ENCODE measurements at regions not wholly inside any gene's neighbourhood (a gene's known extent, or its start where the extent isn't known, plus 50 kb on each side); places are given as distances from the start of the nearest gene placed in this dataset.

GRCh38 chr3:144409319-144409718 lies 437.7 kb downstream of the DIPK2A start:
- Histone ChIP-seq H3K27ac (ENCODE audit: low read depth in 1 of 2, low read length in 2 of 2) (no peak overlapping the region), H3K4me3 (ENCODE audit: low read depth in 1 of 3, low read length in 3 of 3) (no peak overlapping the region), H3K9ac (ENCODE audit: low read depth in 1 of 2, low read length in 2 of 2) (no peak overlapping the region), H3K9me3 (ENCODE audit: control insufficient read depth in 4 of 4, low read length in 3 of 4) (no peaks in the 10 kb centered on the region), H3K27me3 (ENCODE audit: control insufficient read depth in 4 of 4, insufficient read depth in 4 of 4, low read length in 3 of 4) (no peaks in the 10 kb centered on the region), H3K36me3 (ENCODE audit: control insufficient read depth in 4 of 4, insufficient read depth in 3 of 4, low read depth in 1 of 4, low read length in 3 of 4) (no peaks in the 10 kb centered on the region), H3K4me1 (ENCODE audit: control insufficient read depth in 4 of 4, insufficient read depth in 4 of 4, low read length in 3 of 4) (no peaks in the 10 kb centered on the region)
- TF ChIP-seq EGR1 (IDR thresholded peaks at IDR 0.05; ENCODE audit: low read depth in 2 of 2) (no peak), FOXA2 (IDR thresholded peaks at IDR 0.05) (no peak), ZBTB33 (IDR thresholded peaks at IDR 0.05) (no peak), MAX (IDR thresholded peaks at IDR 0.05) (no peak), ATF3 (IDR thresholded peaks at IDR 0.05) (no peak), GABPA (IDR thresholded peaks at IDR 0.05 in 1 of 2, conservative IDR thresholded peaks at IDR 0.05 in 1 of 2) (no peak), SP1 (IDR thresholded peaks at IDR 0.05) (no peak), HNF4A (conservative IDR thresholded peaks at IDR 0.05) (no peak), YY1 (IDR thresholded peaks at IDR 0.05) (no peak), NR2F2 (IDR thresholded peaks at IDR 0.05) (no peak), JUND (IDR thresholded peaks at IDR 0.05) (no peak), FOXA1 (IDR thresholded peaks at IDR 0.05) (no peak), RAD21 (IDR thresholded peaks at IDR 0.05) (no peak), RXRA (IDR thresholded peaks at IDR 0.05) (no peak), HNF4G (IDR thresholded peaks at IDR 0.05) (no peak), TAF1 (conservative IDR thresholded peaks at IDR 0.05) (no peak)
- TF ChIP-seq, protein P1, sequence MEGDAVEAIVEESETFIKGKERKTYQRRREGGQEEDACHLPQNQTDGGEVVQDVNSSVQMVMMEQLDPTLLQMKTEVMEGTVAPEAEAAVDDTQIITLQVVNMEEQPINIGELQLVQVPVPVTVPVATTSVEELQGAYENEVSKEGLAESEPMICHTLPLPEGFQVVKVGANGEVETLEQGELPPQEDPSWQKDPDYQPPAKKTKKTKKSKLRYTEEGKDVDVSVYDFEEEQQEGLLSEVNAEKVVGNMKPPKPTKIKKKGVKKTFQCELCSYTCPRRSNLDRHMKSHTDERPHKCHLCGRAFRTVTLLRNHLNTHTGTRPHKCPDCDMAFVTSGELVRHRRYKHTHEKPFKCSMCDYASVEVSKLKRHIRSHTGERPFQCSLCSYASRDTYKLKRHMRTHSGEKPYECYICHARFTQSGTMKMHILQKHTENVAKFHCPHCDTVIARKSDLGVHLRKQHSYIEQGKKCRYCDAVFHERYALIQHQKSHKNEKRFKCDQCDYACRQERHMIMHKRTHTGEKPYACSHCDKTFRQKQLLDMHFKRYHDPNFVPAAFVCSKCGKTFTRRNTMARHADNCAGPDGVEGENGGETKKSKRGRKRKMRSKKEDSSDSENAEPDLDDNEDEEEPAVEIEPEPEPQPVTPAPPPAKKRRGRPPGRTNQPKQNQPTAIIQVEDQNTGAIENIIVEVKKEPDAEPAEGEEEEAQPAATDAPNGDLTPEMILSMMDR (IDR thresholded peaks at IDR 0.05; ENCODE audit: low read depth, low read length, missing input control), result no peak
- TF ChIP-seq, protein P2, sequence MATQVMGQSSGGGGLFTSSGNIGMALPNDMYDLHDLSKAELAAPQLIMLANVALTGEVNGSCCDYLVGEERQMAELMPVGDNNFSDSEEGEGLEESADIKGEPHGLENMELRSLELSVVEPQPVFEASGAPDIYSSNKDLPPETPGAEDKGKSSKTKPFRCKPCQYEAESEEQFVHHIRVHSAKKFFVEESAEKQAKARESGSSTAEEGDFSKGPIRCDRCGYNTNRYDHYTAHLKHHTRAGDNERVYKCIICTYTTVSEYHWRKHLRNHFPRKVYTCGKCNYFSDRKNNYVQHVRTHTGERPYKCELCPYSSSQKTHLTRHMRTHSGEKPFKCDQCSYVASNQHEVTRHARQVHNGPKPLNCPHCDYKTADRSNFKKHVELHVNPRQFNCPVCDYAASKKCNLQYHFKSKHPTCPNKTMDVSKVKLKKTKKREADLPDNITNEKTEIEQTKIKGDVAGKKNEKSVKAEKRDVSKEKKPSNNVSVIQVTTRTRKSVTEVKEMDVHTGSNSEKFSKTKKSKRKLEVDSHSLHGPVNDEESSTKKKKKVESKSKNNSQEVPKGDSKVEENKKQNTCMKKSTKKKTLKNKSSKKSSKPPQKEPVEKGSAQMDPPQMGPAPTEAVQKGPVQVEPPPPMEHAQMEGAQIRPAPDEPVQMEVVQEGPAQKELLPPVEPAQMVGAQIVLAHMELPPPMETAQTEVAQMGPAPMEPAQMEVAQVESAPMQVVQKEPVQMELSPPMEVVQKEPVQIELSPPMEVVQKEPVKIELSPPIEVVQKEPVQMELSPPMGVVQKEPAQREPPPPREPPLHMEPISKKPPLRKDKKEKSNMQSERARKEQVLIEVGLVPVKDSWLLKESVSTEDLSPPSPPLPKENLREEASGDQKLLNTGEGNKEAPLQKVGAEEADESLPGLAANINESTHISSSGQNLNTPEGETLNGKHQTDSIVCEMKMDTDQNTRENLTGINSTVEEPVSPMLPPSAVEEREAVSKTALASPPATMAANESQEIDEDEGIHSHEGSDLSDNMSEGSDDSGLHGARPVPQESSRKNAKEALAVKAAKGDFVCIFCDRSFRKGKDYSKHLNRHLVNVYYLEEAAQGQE (IDR thresholded peaks at IDR 0.05), result no peak
- DNase-seq (ENCODE audit: low spot score), result no peak
